Lower leg skin (tissue), 3 donors: ENCODE measurements at regions not wholly inside any gene's neighbourhood (a gene's known extent, or its start where the extent isn't known, plus 50 kb on each side); places are given as distances from the start of the nearest gene placed in this dataset.

ENCODE experiments used
- POLR2A ChIP-seq, 2 donors: fragments of 450-650 bp; IDR thresholded peaks; one replicate each; pipeline ENCODE4 v1.6.1; 2016 to 2017; ENCODE audit warnings: antibody characterized with exemption in 2 of 2, mild to moderate bottlenecking in 1 of 2, moderate library complexity in 1 of 2
- TF ChIP-seq, protein P1 (sequence below), 3 donors: fragments of 450-650 bp; IDR thresholded peaks; one replicate each; pipeline ENCODE4 v1.5.1; 2016; ENCODE audit warnings: antibody characterized with exemption in 3 of 3, mild to moderate bottlenecking in 3 of 3, moderate library complexity in 2 of 3

DNA sequence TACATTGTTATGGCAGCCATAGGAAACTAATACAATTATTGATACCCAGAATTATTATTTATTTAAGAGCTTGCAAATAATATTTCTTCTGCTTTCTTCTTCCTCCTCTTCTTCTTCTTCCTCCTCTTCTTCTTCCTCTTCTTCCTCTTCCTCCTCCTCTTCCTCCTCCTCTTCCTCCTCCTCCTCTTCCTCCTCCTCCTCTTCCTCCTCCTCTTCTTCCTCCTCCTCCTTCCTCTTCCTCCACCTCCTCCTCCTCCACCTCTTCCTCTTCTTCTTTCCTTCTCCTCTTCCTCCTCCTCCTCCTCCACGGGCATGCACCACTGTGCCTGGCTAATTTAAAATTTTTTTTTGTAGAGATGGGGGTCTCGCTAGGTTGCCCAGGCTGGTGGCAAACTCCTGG, 95.6 kb upstream of the BCAR3 start:
- TF ChIP-seq, protein P1, sequence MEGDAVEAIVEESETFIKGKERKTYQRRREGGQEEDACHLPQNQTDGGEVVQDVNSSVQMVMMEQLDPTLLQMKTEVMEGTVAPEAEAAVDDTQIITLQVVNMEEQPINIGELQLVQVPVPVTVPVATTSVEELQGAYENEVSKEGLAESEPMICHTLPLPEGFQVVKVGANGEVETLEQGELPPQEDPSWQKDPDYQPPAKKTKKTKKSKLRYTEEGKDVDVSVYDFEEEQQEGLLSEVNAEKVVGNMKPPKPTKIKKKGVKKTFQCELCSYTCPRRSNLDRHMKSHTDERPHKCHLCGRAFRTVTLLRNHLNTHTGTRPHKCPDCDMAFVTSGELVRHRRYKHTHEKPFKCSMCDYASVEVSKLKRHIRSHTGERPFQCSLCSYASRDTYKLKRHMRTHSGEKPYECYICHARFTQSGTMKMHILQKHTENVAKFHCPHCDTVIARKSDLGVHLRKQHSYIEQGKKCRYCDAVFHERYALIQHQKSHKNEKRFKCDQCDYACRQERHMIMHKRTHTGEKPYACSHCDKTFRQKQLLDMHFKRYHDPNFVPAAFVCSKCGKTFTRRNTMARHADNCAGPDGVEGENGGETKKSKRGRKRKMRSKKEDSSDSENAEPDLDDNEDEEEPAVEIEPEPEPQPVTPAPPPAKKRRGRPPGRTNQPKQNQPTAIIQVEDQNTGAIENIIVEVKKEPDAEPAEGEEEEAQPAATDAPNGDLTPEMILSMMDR (IDR thresholded peaks at IDR 0.05) = no peak
- no peak for TF ChIP-seq POLR2A (IDR thresholded peaks at IDR 0.05)
